ENCODE measurements at regions not wholly inside any gene's neighbourhood (a gene's known extent, or its start where the extent isn't known, plus 50 kb on each side); places are given as distances from the start of the nearest gene placed in this dataset.

DNA sequence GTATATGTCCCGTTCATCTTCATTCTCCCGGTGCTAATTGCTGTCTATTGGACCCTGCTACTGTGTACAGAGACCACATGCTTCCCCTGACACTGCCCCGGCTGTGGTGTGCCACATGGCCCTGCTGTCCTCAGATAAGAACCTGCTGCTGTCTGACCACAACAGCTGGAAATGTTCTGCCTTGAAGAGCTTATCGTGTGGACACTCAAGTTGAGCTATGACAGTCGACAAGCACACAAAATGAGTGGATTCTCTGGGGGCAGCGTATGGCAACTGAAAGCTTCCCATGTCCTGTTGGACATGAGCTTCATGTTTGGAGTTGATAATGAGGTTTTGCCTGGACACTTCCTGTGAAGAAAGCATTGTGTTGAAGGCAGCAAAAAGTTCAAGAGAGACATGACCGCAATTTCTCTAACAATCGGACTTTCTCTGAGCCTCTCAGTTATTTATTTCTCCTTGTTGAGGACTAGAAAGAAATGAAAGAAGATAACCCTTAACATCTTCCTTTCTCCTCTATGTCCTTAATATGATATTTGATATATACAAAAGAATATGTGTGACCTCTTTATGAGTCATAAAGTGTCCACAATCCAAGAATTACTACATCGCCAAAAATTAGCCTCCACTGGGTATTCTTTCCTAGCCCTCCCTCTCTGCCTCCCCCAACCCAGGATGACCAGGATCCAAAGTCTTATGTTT is 187.1 kb upstream of the TCF21 start:
- Mint-ChIP-seq H3K4me3 (no peak overlapping the region), H3K27ac (no peak overlapping the region), H3K27me3 (peaks cover 10% of the 10 kb centered on the region), H3K4me1 (no peaks in the 10 kb centered on the region), H3K36me3 (ENCODE audit: low read depth) (no peaks in the 10 kb centered on the region), H3K9me3 (ENCODE audit: low read depth) (no peaks in the 10 kb centered on the region)
- DNase-seq (no peak), ATAC-seq (no peak)
- intact Hi-C loops (cut with DNase I, micrococcal nuclease) = loop anchor here in 1 of 2 experiments (2.0 kb wide), 1 partner anchor 13 kb away; no protein-coding TSS in a partner anchor
- ChIA-PET CTCF (no interaction called here), POLR2A (no interaction called here)

DNA sequence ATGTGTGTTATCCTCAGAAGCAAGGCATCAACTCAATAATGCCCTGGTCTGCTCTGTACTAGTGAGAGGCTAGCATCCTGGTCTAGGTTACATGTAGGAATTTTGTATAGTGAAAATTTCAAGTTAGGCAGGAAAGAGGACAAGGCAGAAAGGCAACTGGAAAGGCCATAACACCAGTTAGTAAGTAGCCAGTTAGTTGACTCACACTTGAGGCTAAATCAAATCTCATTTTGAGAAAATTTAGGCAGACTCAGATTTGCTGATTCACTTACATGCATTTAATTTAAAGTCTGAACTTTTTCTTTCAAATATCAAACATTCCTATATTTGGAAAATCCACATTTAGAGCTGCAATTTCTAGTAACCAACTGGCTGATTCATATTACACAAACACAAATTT is 184.5 kb upstream of the TCF21 start:
- no peaks in the 10 kb centered on the region for H3K36me3 Mint-ChIP-seq (ENCODE audit: low read depth)
- no peak for ATAC-seq
- peaks cover 6% of the 10 kb centered on the region for H3K27me3 Mint-ChIP-seq
- no peak overlapping the region for H3K27ac Mint-ChIP-seq
- CTCF ChIA-PET = no interaction called here
- POLR2A ChIA-PET = no interaction called here
- H3K9me3 Mint-ChIP-seq (ENCODE audit: low read depth) = no peaks in the 10 kb centered on the region
- no peaks in the 10 kb centered on the region for H3K4me1 Mint-ChIP-seq
- intact Hi-C loops (cut with DNase I, micrococcal nuclease) = no loop called here
- no peak overlapping the region for H3K4me3 Mint-ChIP-seq
- DNase-seq = no peak

DNA sequence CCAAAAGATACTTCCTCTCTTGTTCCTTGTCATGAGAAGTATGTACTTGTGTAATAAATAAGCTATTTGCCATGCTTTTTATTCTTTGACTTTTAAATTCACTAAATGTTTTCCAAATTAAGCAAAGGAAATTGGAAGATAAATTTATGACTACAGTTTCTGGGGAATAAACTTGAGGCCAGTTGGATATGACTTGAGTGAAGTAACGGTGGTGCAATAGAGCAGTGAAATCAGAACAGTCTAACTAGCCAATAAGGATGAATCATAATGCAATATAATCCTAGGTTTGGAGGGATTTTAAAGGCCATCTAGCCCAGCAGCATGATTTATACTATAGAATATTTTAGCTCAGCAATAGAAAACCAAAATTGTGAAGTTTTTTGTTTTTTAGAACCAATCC is 183.8 kb upstream of the TCF21 start:
- DNase-seq (no peak), ATAC-seq (no peak)
- ChIA-PET CTCF (no interaction called here), POLR2A (no interaction called here)
- H3K27me3 Mint-ChIP-seq = peaks cover 6% of the 10 kb centered on the region
- H3K9me3 Mint-ChIP-seq (ENCODE audit: low read depth) = no peaks in the 10 kb centered on the region
- no peaks in the 10 kb centered on the region for H3K4me1 Mint-ChIP-seq
- intact Hi-C loops (cut with DNase I, micrococcal nuclease) = no loop called here
- no peaks in the 10 kb centered on the region for H3K36me3 Mint-ChIP-seq (ENCODE audit: low read depth)
- H3K4me3 Mint-ChIP-seq = no peak overlapping the region
- H3K27ac Mint-ChIP-seq = no peak overlapping the region

DNA sequence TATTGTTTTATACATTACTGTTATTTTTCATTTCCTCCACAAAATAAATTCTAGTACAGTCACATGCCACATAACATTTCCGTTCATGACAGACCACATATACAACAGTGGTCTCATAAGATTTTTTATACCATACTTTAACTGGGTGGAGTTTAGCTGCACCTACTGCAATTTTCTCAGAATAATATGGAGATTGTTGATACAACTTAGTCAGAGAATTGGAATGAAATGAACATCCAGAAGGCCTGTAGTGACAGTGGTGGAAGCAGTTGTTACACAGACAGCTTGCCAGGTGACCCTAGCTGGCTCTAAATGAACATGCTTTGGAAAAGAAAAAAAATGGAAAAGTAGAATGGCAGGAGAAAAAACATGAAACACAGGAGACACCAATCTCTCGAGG is 183.2 kb upstream of the TCF21 start:
- CTCF ChIA-PET = no interaction called here

DNA sequence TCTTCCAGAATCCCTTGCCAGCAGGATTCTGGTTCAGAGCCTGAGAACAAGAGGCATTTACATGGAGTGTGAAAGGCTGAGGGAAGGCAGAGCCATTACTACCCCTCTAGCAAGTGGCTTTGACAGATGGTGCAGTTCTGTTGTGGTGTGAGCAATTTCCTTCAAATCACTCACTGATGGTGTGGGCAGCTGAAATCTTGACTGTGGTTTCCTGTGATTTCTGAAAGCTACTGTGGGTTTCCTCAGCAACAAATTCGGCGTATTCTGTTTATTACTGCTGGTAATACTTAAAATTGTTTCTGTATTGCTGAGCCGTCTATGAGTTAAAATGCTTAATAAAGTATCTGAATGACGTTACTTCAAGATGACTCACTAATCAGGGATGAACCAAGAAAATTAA is 181.5 kb upstream of the TCF21 start:
- no peaks in the 10 kb centered on the region for H3K36me3 Mint-ChIP-seq (ENCODE audit: low read depth)
- POLR2A ChIA-PET = no interaction called here
- H3K4me3 Mint-ChIP-seq = no peak overlapping the region
- CTCF ChIA-PET = no interaction called here
- H3K27ac Mint-ChIP-seq = no peak overlapping the region
- intact Hi-C loops (cut with DNase I, micrococcal nuclease) = no loop called here
- DNase-seq (peak; percentile 12), ATAC-seq (peak; percentile 23)
- H3K4me1 Mint-ChIP-seq = no peaks in the 10 kb centered on the region
- no peaks in the 10 kb centered on the region for H3K9me3 Mint-ChIP-seq (ENCODE audit: low read depth)
- H3K27me3 Mint-ChIP-seq = peaks cover 4% of the 10 kb centered on the region

More for the DNA sequence above, 183.2 kb upstream of the TCF21 start:
- H3K36me3 Mint-ChIP-seq (ENCODE audit: low read depth) = no peaks in the 10 kb centered on the region
- ATAC-seq (no peak), DNase-seq (no peak)
- no peaks in the 10 kb centered on the region for H3K4me1 Mint-ChIP-seq
- no peak overlapping the region for H3K27ac Mint-ChIP-seq
- intact Hi-C loops (cut with DNase I, micrococcal nuclease) = no loop called here
- H3K4me3 Mint-ChIP-seq = no peak overlapping the region
- H3K27me3 Mint-ChIP-seq = peaks cover 6% of the 10 kb centered on the region
- POLR2A ChIA-PET = no interaction called here
- no peaks in the 10 kb centered on the region for H3K9me3 Mint-ChIP-seq (ENCODE audit: low read depth)

DNA sequence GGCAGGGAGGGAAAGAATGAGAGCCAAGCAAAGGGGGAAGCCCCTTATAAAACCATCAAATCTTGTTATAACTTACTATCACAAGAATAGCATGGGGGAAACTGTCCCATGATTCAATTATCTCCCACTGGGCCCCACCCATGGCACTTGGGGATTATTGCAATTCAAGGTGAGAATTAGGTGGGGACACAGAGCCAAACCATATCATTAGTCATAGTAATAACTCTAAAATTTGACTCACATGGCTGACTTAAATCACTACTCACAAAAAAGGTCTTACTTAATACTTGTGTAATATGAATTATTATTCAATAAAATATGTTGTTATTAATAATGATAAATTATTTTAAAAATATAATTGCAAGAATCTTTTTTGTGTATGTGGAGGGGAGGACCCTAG is 178.1 kb upstream of the TCF21 start:
- Mint-ChIP-seq H3K27me3 (peaks cover 5% of the 10 kb centered on the region), H3K27ac (no peak overlapping the region), H3K9me3 (ENCODE audit: low read depth) (no peaks in the 10 kb centered on the region), H3K36me3 (ENCODE audit: low read depth) (no peaks in the 10 kb centered on the region), H3K4me1 (no peaks in the 10 kb centered on the region), H3K4me3 (no peak overlapping the region)
- ChIA-PET POLR2A (no interaction called here), CTCF (no interaction called here)
- DNase-seq (peak; percentile 7), ATAC-seq (no peak)
- intact Hi-C loops (cut with DNase I, micrococcal nuclease) = no loop called here

DNA sequence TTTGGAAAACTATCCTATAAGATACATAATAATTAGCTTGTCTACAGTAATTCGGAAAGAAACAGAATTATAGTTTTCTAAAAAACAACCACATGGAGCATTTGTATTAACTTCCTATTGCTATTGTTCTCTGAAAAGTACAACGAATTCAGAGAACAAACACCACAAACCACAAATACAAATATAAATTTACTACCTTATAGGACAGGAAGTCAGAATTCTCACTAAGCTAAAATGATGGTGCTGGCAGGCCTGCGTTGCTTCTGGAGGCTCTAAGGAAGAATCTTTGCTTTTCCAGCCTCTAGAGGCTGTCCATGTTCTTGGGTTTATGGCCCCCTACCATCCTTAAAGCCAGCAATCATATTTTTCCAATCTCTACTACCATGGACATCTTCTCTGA is 173.6 kb upstream of the TCF21 start:
- no peaks in the 10 kb centered on the region for H3K36me3 Mint-ChIP-seq (ENCODE audit: low read depth)
- no peaks in the 10 kb centered on the region for H3K4me1 Mint-ChIP-seq
- intact Hi-C loops (cut with DNase I, micrococcal nuclease) = loop anchor here in 1 of 2 experiments (2.0 kb wide), 1 partner anchor 14 kb away; no protein-coding TSS in a partner anchor
- no peak overlapping the region for H3K27ac Mint-ChIP-seq
- H3K9me3 Mint-ChIP-seq (ENCODE audit: low read depth) = no peaks in the 10 kb centered on the region
- POLR2A ChIA-PET = no interaction called here
- CTCF ChIA-PET = no interaction called here
- no peak for ATAC-seq
- peaks cover 10% of the 10 kb centered on the region for H3K27me3 Mint-ChIP-seq
- no peak for DNase-seq
- H3K4me3 Mint-ChIP-seq = no peak overlapping the region

DNA sequence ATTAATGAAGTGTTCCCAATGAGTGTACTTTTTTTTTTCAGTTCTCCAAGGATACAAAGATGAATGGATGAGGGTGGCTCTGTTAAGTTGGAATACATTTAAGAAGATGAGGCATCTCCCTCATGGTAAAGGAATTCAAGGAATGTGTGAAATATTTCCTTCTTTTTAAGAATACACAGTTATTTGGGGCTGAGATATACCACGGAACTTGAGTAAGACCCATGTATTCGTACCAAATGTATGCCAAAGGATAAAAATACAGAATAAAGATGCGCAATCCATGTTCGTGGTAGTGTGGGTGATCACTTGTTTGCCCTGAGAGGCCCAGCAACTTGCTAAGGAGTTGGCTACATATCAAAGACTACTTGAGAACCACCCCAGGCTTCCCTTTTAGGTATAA is 164.2 kb upstream of the TCF21 start:
- Mint-ChIP-seq H3K36me3 (ENCODE audit: low read depth) (no peaks in the 10 kb centered on the region), H3K4me1 (no peaks in the 10 kb centered on the region), H3K27ac (no peak overlapping the region), H3K4me3 (no peak overlapping the region), H3K9me3 (ENCODE audit: low read depth) (peaks cover 8% of the 10 kb centered on the region), H3K27me3 (peaks cover 7% of the 10 kb centered on the region)
- ChIA-PET POLR2A (no interaction called here), CTCF (no interaction called here)
- ATAC-seq (no peak), DNase-seq (no peak)
- intact Hi-C loops (cut with DNase I, micrococcal nuclease) = no loop called here

DNA sequence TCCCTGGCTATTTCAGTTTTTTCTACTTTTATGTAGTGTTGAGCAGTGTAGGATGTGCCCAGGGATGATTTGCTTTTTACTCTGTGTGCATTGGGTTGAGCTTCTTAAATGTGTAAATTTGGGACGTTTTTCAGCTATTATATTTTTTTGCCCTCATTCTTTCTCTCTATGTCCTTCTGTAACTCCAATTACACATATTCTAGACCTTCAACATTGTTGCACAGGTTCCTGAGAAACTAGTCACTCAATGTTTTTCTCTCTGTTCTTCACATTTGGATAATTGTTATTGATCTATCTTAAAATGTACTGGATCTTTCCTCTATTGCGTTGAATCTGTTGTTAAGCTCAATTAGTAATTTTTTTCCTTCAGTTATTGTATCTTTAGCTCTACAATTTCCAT is 162.7 kb upstream of the TCF21 start:
- ChIA-PET POLR2A (no interaction called here), CTCF (interaction anchor here (1.2 kb wide), 1 partner anchor 9 kb away, joined by 3 read pairs; no protein-coding TSS in a partner anchor)
- intact Hi-C loops (cut with DNase I, micrococcal nuclease) = no loop called here
- DNase-seq (no peak), ATAC-seq (no peak)
- Mint-ChIP-seq H3K4me1 (no peaks in the 10 kb centered on the region), H3K27me3 (peaks cover 3% of the 10 kb centered on the region), H3K9me3 (ENCODE audit: low read depth) (peaks cover 8% of the 10 kb centered on the region), H3K27ac (no peak overlapping the region), H3K36me3 (ENCODE audit: low read depth) (no peaks in the 10 kb centered on the region), H3K4me3 (no peak overlapping the region)

DNA sequence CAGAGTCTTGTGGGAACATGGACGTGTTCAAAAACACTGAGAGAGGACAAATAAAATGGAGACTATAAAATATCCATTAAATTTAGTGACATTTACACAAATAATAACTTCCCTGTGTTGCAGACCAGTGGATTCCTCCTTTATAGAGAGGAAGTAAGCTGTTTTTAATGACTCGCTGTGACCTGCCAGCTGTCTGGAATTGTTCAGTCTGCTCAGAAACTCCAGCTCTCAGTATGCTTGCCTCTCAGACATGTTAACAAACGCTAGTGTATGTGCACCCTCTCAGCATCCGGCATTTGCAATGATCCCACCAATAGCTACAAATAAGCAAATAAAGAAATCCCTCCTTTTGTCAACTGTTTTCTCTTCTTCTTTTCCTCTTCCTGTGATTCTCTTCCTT is 158.0 kb upstream of the TCF21 start:
- H3K4me3 Mint-ChIP-seq = no peak overlapping the region
- POLR2A ChIA-PET = no interaction called here
- no peaks in the 10 kb centered on the region for H3K36me3 Mint-ChIP-seq (ENCODE audit: low read depth)
- H3K27ac Mint-ChIP-seq = no peak overlapping the region
- H3K4me1 Mint-ChIP-seq = no peaks in the 10 kb centered on the region
- intact Hi-C loops (cut with DNase I, micrococcal nuclease) = no loop called here
- no peak for ATAC-seq
- CTCF ChIA-PET = no interaction called here
- H3K27me3 Mint-ChIP-seq = no peaks in the 10 kb centered on the region
- H3K9me3 Mint-ChIP-seq (ENCODE audit: low read depth) = peaks cover 7% of the 10 kb centered on the region
- DNase-seq = no peak

DNA sequence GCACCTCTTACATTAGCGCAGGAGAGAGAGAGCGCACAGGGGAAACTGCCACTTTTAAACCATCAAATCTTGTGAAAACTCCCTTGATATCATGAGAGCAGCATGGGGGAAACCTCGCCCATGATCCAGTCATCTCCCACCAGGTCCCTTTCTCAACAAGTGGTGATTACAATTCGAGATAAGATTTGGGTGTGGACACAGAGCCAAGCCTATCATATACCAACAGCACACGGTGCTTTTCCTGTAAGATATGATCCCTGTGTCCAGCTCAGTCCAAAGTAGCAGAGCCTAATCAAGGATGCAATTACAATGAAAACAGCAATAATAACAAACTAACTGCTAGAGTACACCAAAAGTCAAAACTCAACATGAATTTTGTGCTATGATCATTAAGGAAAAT is 148.7 kb upstream of the TCF21 start:
- no peak overlapping the region for H3K27ac Mint-ChIP-seq
- peaks cover 4% of the 10 kb centered on the region for H3K27me3 Mint-ChIP-seq
- POLR2A ChIA-PET = no interaction called here
- H3K9me3 Mint-ChIP-seq (ENCODE audit: low read depth) = no peaks in the 10 kb centered on the region
- intact Hi-C loops (cut with DNase I, micrococcal nuclease) = no loop called here
- ATAC-seq (no peak), DNase-seq (no peak)
- no peaks in the 10 kb centered on the region for H3K36me3 Mint-ChIP-seq (ENCODE audit: low read depth)
- no peaks in the 10 kb centered on the region for H3K4me1 Mint-ChIP-seq
- H3K4me3 Mint-ChIP-seq = no peak overlapping the region
- CTCF ChIA-PET = no interaction called here

DNA sequence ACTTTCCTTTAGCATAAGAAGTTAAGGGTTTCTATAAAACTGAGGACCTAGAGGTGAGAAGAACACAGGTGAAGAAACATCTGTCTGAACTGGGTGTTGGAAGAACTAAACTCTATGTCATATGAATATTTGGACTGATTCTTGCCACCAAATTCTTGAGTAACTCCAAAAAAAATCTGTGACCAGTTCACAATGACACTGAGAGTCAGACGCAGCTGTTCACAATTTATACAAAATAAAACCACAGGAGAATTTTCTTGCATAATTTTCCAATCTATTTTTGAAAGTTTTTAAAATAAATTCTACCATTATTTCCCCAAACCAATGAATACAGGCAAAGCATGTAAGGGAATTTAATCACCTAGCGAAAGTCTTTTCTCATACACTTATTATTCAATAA is 148.1 kb upstream of the TCF21 start:
- DNase-seq (no peak), ATAC-seq (no peak)
- Mint-ChIP-seq H3K27ac (no peak overlapping the region), H3K9me3 (ENCODE audit: low read depth) (no peaks in the 10 kb centered on the region), H3K36me3 (ENCODE audit: low read depth) (no peaks in the 10 kb centered on the region), H3K27me3 (peaks cover 4% of the 10 kb centered on the region), H3K4me3 (no peak overlapping the region), H3K4me1 (no peaks in the 10 kb centered on the region)
- POLR2A ChIA-PET = no interaction called here
- CTCF ChIA-PET = interaction anchor here (0.7 kb wide), 1 partner anchor 52 kb away, joined by 3 read pairs; no protein-coding TSS in a partner anchor
- intact Hi-C loops (cut with DNase I, micrococcal nuclease) = no loop called here
